K562 (cell line): ENCODE measurements at regions not wholly inside any gene's neighbourhood (a gene's known extent, or its start where the extent isn't known, plus 50 kb on each side); places are given as distances from the start of the nearest gene placed in this dataset.

ENCODE experiments used
- ATAC-seq: fragments of 200-7000 bp; cut with Tn5 transposase; 3 replicates; pipeline ENCODE4 v1.9.1; 2020; ENCODE audit warnings: moderate library complexity
- BruUV-seq: library from RNA; stranded (reverse); fragments of 400-500 nt; replicated peaks from 2 replicates; lab custom pipeline; 2021; lab: Mats Ljungman, UMichigan
- CTCF ChIA-PET: fragments of 300-600 bp; formaldehyde crosslinking; extraction: SDS; loops from one replicate; lab custom pipeline; 2021; ENCODE audit warnings: low intra/inter-chr PET ratio; lab: Yijun Ruan, JAX
- POLR2A ChIA-PET: fragments of 300-600, 350-650 bp; sonication (Branson Sonifier 250); formaldehyde crosslinking; extraction: SDS; loops from one replicate; lab custom pipeline; 2021; ENCODE audit warnings: antibody characterized with exemption, inconsistent platforms; lab: Yijun Ruan, JAX
- DNase-seq, 4 experiments: peaks; one replicate each; pipeline versions ENCODE4 v3.0.0 to v3.0.0-alpha.2; 2011 to 2018; ENCODE audit warnings: low spot score in 3 of 4, mixed read lengths in 3 of 4; ENCODE audit errors: extremely low read depth in 1 of 4
- FAIRE-seq: peaks from 2 replicates; lab custom pipeline; 2011; peaks lifted over from hg19 to GRCh38; lab: Jason Lieb, UNC
- H2AFZ ChIP-seq: 2 replicates; pipeline ENCODE4 v1.6.0; 2011; ENCODE audit warnings: low read depth, low read length, control low read depth, inconsistent platforms
- H3K27ac ChIP-seq: fragments of 200-600 bp; 3 replicates; pipeline ENCODE4 v1.8.0; 2011; ENCODE audit warnings: low read depth, mild to moderate bottlenecking, control low read depth, inconsistent platforms, low read length, moderate library complexity, mixed read lengths; ENCODE audit errors: extremely low read depth
- H3K27me3 ChIP-seq, 2 experiments: fragments of 300-600 bp in 1 of 2; 2 replicates in 1 of 2; 3 replicates in 1 of 2; pipeline versions ENCODE4 v1.6.0 to v1.8.0; 2011; ENCODE audit warnings: inconsistent platforms in 2 of 2, low read length in 2 of 2, mild to moderate bottlenecking in 1 of 2, mixed read lengths in 1 of 2, moderate library complexity in 1 of 2; ENCODE audit not compliant: control insufficient read depth in 2 of 2, insufficient read depth in 2 of 2
- H3K36me3 ChIP-seq: fragments of 300-600 bp; 3 replicates; pipeline ENCODE4 v1.8.0; 2011; ENCODE audit warnings: mild to moderate bottlenecking, low read length, inconsistent platforms; ENCODE audit not compliant: control insufficient read depth, insufficient read depth
- H3K4me1 ChIP-seq, 2 experiments: fragments of 200-600 bp in 1 of 2; replicated peaks in 1 of 2; 2 replicates in 1 of 2; 3 replicates in 1 of 2; pipeline versions ENCODE4 v1.5.1 to v1.8.0; 2011; ENCODE audit warnings: inconsistent platforms in 2 of 2, low read length in 2 of 2, mild to moderate bottlenecking in 1 of 2, mixed read lengths in 1 of 2, moderate library complexity in 1 of 2; ENCODE audit not compliant: control insufficient read depth in 2 of 2, insufficient read depth in 2 of 2
- H3K4me2 ChIP-seq: 2 replicates; pipeline ENCODE4 v1.6.1; 2011; ENCODE audit warnings: low read length, control low read depth, inconsistent platforms, mixed read lengths; ENCODE audit not compliant: insufficient read depth
- H3K4me3 ChIP-seq: fragments of 200-600 bp; sonication (generic), shearing (Covaris generic); 2 replicates; pipeline ENCODE4 v1.5.1; 2016; ENCODE audit warnings: control low read depth, inconsistent platforms
- H3K79me2 ChIP-seq: fragments of 200-600 bp; 3 replicates; pipeline ENCODE4 v1.8.0; 2011; ENCODE audit warnings: low read length, inconsistent platforms; ENCODE audit not compliant: control insufficient read depth, insufficient read depth
- H3K9ac ChIP-seq, 2 experiments: 2 replicates each; pipeline versions ENCODE4 v1.6.0 to v1.6.1; 2011; ENCODE audit warnings: low read depth in 2 of 2, low read length in 2 of 2, control low read depth in 1 of 2, inconsistent platforms in 1 of 2, mild to moderate bottlenecking in 1 of 2, mixed read lengths in 1 of 2; ENCODE audit not compliant: insufficient read depth in 1 of 2
- H3K9me1 ChIP-seq: one replicate; pipeline ENCODE4 v1.6.0; 2011; ENCODE audit warnings: inconsistent platforms, mild to moderate bottlenecking, low read length, moderate library complexity; ENCODE audit not compliant: control insufficient read depth, insufficient read depth
- H3K9me3 ChIP-seq: replicated peaks from 2 replicates; pipeline ENCODE4 v1.5.1; 2011; ENCODE audit warnings: low read depth, low read length, inconsistent platforms; ENCODE audit not compliant: control insufficient read depth, insufficient read depth
- H4K20me1 ChIP-seq: replicated peaks from 2 replicates; pipeline ENCODE4 v1.6.1; 2011; ENCODE audit warnings: low read length, inconsistent platforms, mixed read lengths; ENCODE audit not compliant: control insufficient read depth, insufficient read depth
- HDAC1 ChIP-seq, 2 experiments: fragments of 450-650 bp; IDR thresholded peaks; 2 replicates each; pipeline ENCODE4 v1.6.1; 2016 to 2017; ENCODE audit warnings: inconsistent platforms in 1 of 2, mild to moderate bottlenecking in 1 of 2, moderate library complexity in 1 of 2
- NCOA2 ChIP-seq, 2 experiments: fragments of 450-650 bp; IDR thresholded peaks; 2 replicates each; pipeline ENCODE4 v1.6.1; 2018; ENCODE audit warnings: mild to moderate bottlenecking in 2 of 2, moderate library complexity in 1 of 2; ENCODE audit not compliant: partially characterized antibody in 2 of 2
- POLR2AphosphoS5 ChIP-seq: IDR thresholded peaks from 2 replicates; pipeline ENCODE4 v1.6.1; 2011; ENCODE audit warnings: mild to moderate bottlenecking, low read depth, low read length, moderate library complexity; ENCODE audit not compliant: control insufficient read depth, insufficient read depth
- ZNF318 ChIP-seq, 2 experiments: fragments of 450-650 bp; IDR thresholded peaks; 2 replicates each; pipeline ENCODE4 v1.6.1; 2016; ENCODE audit warnings: mild to moderate bottlenecking in 2 of 2, borderline replicate concordance in 1 of 2, low read depth in 1 of 2, moderate library complexity in 1 of 2
- ZNF699 ChIP-seq: fragments of 250-450 bp; sonication (Bioruptor Pico); IDR thresholded peaks from 2 replicates; pipeline ENCODE4 v1.8.0; 2021; ENCODE audit warnings: mild to moderate bottlenecking, moderate library complexity; ENCODE audit not compliant: insufficient replicate concordance
- ZNF717 ChIP-seq: fragments of 250-450 bp; sonication (Bioruptor Pico); IDR thresholded peaks from 2 replicates; pipeline ENCODE4 v1.5.0; 2021
- WGBS: fragments of 100-300 bp; shearing (Covaris generic); methylation state at CpG from one replicate; pipeline ENCODE4 v1.1.6; 2016; ENCODE audit warnings: low coverage, mixed read lengths; ENCODE audit not compliant: insufficient coverage; ENCODE audit errors: missing lambda C conversion rate; 5-methylcytosine and 5-hydroxymethylcytosine counted together
- in situ Hi-C: fragments of 300-500 bp; cut with MboI; formaldehyde crosslinking; loops from 4 replicates; pipeline ENCODE4 v1.15.0; 2018; ENCODE audit warnings: inconsistent platforms, mixed read lengths
- intact Hi-C: fragments of 100-400 bp; cut with micrococcal nuclease; formaldehyde crosslinking; loops from 2 replicates; pipeline ENCODE4 v1.14.2; 2022

GRCh38 chr22:22128440-22128839 lies 116.1 kb upstream of the VPREB1 start:
- Histone ChIP-seq H3K9ac (no peak overlapping the region), H3K4me1 (peaks cover 0 to 15% of the 10 kb centered on the region in 2 experiments; a peak in 2 of 5 replicates), H3K27ac (no peak overlapping the region), H3K27me3 (peaks cover 31 to 51% of the 10 kb centered on the region in 2 experiments), H3K4me3 (no peak overlapping the region), H3K9me1 (no peaks in the 10 kb centered on the region), H4K20me1 (no peaks in the 10 kb centered on the region), H2AFZ (no peak overlapping the region), H3K4me2 (no peak overlapping the region), H3K9me3 (no peaks in the 10 kb centered on the region), H3K36me3 (no peaks in the 10 kb centered on the region), H3K79me2 (no peaks in the 10 kb centered on the region)
- TF ChIP-seq POLR2AphosphoS5 (no peak), HDAC1 (IDR thresholded peaks at IDR 0.05) (peak in 1 of 2 experiments; percentile 80; a peak in 1 of 4 replicates), ZNF318 (IDR thresholded peaks at IDR 0.05; ENCODE audit: borderline replicate concordance in 1 of 2, low read depth in 1 of 2) (0 out of 4 replicates have a peak, but pooled peaks of 1 of the 2 experiments have one; percentile 82), NCOA2 (IDR thresholded peaks at IDR 0.05; ENCODE audit: partially characterized antibody in 2 of 2) (peak in 1 of 2 experiments; percentile 40), ZNF699 (CRISPR knock-in tag) (peak; percentile 27), ZNF717 (CRISPR knock-in tag) (peak; percentile 39; the same call in 1 of the 2 replicates)
- intact Hi-C loops = no loop called here
- DNase-seq = no peak
- FAIRE-seq = no peak
- 4% methylated on average over 2 of the region's 2 CpGs for WGBS
- in situ Hi-C loops = no loop called here
- no peak for ATAC-seq
- ChIA-PET CTCF (interaction anchor here (0.6 kb wide), 1 partner anchor 81 kb away, joined by 3 read pairs; no protein-coding TSS in a partner anchor), POLR2A (interaction anchor here (0.5 to 5.7 kb wide), 13 partner anchors 7 to 438 kb away, joined by 3 to 64 read pairs (median 3); no protein-coding TSS in a partner anchor)
- no TSS peak for BruUV-seq
